Esophagus squamous epithelium (tissue), 4 donors: ENCODE measurements at regions not wholly inside any gene's neighbourhood (a gene's known extent, or its start where the extent isn't known, plus 50 kb on each side); places are given as distances from the start of the nearest gene placed in this dataset.

Experiments
- small RNA-seq, 4 donors: library from RNA; depleted of rRNA; stranded (forward); fragments of <200 nt; gene quantifications; one replicate each; pipeline ENCODE3, GENCODE V24; 2016

Small RNA genes in the stretch of these regions (small RNA-seq; reads per million reads assigned to genes)
- 0 reads per million in 4 donors for gene AL159169.1
